ENCODE measurements at regions not wholly inside any gene's neighbourhood (a gene's known extent, or its start where the extent isn't known, plus 50 kb on each side); places are given as distances from the start of the nearest gene placed in this dataset.

GRCh38 chrX:10932842-10933440 lies 178.2 kb upstream of the HCCS start:
- H3K36me3 ChIP-seq (ENCODE audit: control insufficient read depth in 2 of 4, insufficient read depth in 4 of 4, low read length in 3 of 4) = no peaks in the 10 kb centered on the region
- H3K4me2 ChIP-seq (ENCODE audit: insufficient read depth in 1 of 2, low read depth in 2 of 2, low read length in 2 of 2) = no peak overlapping the region
- no peaks in the 10 kb centered on the region for H3K27me3 ChIP-seq (replicated peaks in 1 of 4; ENCODE audit: control insufficient read depth in 3 of 4, extremely low read depth in 1 of 4, insufficient read depth in 3 of 4, low read length in 3 of 4)
- no peak overlapping the region for H4K5ac ChIP-seq (ENCODE audit: insufficient read length, low read depth, low read length)
- no peak for DNase-seq (ENCODE audit: low read depth in 1 of 2, low spot score in 2 of 2)
- no peaks in the 10 kb centered on the region for H4K20me1 ChIP-seq (replicated peaks in 1 of 2; ENCODE audit: control insufficient read depth in 1 of 2, insufficient read depth in 2 of 2, low read length in 2 of 2)
- ChIA-PET POLR2A (ENCODE audit: partially characterized antibody) (no interaction called here), CTCF (ENCODE audit: partially characterized antibody) (no interaction called here)
- no peak overlapping the region for H3K4ac ChIP-seq (replicated peaks; ENCODE audit: insufficient read length, low read depth, low read length)
- no peaks in the 10 kb centered on the region for H3K4me1 ChIP-seq (replicated peaks in 1 of 4; ENCODE audit: control insufficient read depth in 3 of 4, insufficient read depth in 4 of 4, low read length in 3 of 4)
- H2BK15ac ChIP-seq (ENCODE audit: low read length) = no peak overlapping the region
- no peak overlapping the region for H2BK20ac ChIP-seq (ENCODE audit: low read length)
- TF ChIP-seq ATF2 (IDR thresholded peaks at IDR 0.05; ENCODE audit: low read length) = no peak
- no peak for TF ChIP-seq TAF7 (optimal IDR thresholded peaks at IDR 0.05; ENCODE audit: borderline replicate concordance, low read depth, low read length)
- TF ChIP-seq NRF1 (IDR thresholded peaks at IDR 0.05; ENCODE audit: low read depth, low read length) = no peak
- TF ChIP-seq RXRA (IDR thresholded peaks at IDR 0.05; ENCODE audit: insufficient read depth, low read depth, low read length) = no peak
- TF ChIP-seq MAX (IDR thresholded peaks at IDR 0.05) = no peak
- TF ChIP-seq RBBP5 (IDR thresholded peaks at IDR 0.05; ENCODE audit: borderline replicate concordance, low read depth, low read length) = no peak
- TF ChIP-seq NANOG (IDR thresholded peaks at IDR 0.05; ENCODE audit: insufficient read depth, low read depth, low read length, poor library complexity, severe bottlenecking) = no peak
- no peak for TF ChIP-seq SP2 (IDR thresholded peaks at IDR 0.05; ENCODE audit: low read length)
- no peak for TF ChIP-seq FOSL1 (IDR thresholded peaks at IDR 0.05; ENCODE audit: insufficient read depth, low read depth, low read length)
- H3K79me2 ChIP-seq (ENCODE audit: control insufficient read depth in 1 of 2, insufficient read depth in 2 of 2, low read length in 2 of 2) = no peaks in the 10 kb centered on the region
- no peak overlapping the region for H4K91ac ChIP-seq (replicated peaks; ENCODE audit: insufficient read length, low read length)
- 92% methylated on average over 2 of the region's 2 CpGs; no CpG with 5 or more reads in 1 of the 2 experiments for WGBS, 2 experiments (ENCODE audit: extremely low coverage in 1 of 2, insufficient coverage in 1 of 2, insufficient read length in 1 of 2, insufficient replicate concordance in 2 of 2, low coverage in 1 of 2, low lambda C conversion rate in 2 of 2, missing lambda C conversion rate in 1 of 2)
- no peaks in the 10 kb centered on the region for H3K9me3 ChIP-seq (ENCODE audit: insufficient read depth in 2 of 2, low read depth in 1 of 2, low read length in 1 of 2)
- FAIRE-seq = no peak
- H2BK120ac ChIP-seq (replicated peaks; ENCODE audit: low read depth, low read length) = no peak overlapping the region
- no peak overlapping the region for H2BK5ac ChIP-seq (ENCODE audit: low read depth, low read length)
- H3K4me3 ChIP-seq (ENCODE audit: extremely low read depth in 1 of 4, insufficient read depth in 2 of 4, low read depth in 3 of 4, low read length in 4 of 4) = no peak overlapping the region
- no peak overlapping the region for H3K27ac ChIP-seq (ENCODE audit: low read depth, low read length)
- no peak overlapping the region for H3K23ac ChIP-seq (ENCODE audit: insufficient read length)
- H2BK12ac ChIP-seq (ENCODE audit: low read depth, low read length) = no peak overlapping the region
- no peak overlapping the region for H2AK5ac ChIP-seq (ENCODE audit: low read depth, low read length)
- H3K18ac ChIP-seq (ENCODE audit: extremely low read depth, low read length) = no peak overlapping the region
- H4K8ac ChIP-seq (ENCODE audit: extremely low read depth, insufficient read depth, low read length) = no peak overlapping the region
- no peak overlapping the region for H3K9ac ChIP-seq (replicated peaks in 1 of 4; ENCODE audit: extremely low read depth in 1 of 4, low read depth in 3 of 4, low read length in 3 of 4)
- H3K56ac ChIP-seq (replicated peaks; ENCODE audit: insufficient read length, low read depth, low read length) = no peak overlapping the region
- H2AFZ ChIP-seq (ENCODE audit: low read length) = no peak overlapping the region
- no peaks in the 10 kb centered on the region for H3K23me2 ChIP-seq (ENCODE audit: low read depth, low read length)
- H3K14ac ChIP-seq (ENCODE audit: insufficient read length) = no peak overlapping the region
- no peaks in the 10 kb centered on the region for H3K79me1 ChIP-seq (ENCODE audit: low read depth, low read length)
